Astrocyte of the spinal cord (primary cell): ENCODE measurements at regions not wholly inside any gene's neighbourhood (a gene's known extent, or its start where the extent isn't known, plus 50 kb on each side); places are given as distances from the start of the nearest gene placed in this dataset.

Experiments used
- DNase-seq: peaks from one replicate; pipeline ENCODE4 v3.0.0; 2011; ENCODE audit warnings: low read depth, low spot score
- H3K4me3 ChIP-seq: 2 replicates; pipeline ENCODE4 v1.5.1; 2011; ENCODE audit warnings: low read depth, mild to moderate bottlenecking, low read length, moderate library complexity
- CTCF ChIP-seq: IDR thresholded peaks from 2 replicates; pipeline ENCODE4 v1.5.1; 2012; ENCODE audit warnings: low read depth, mild to moderate bottlenecking, low read length, inconsistent platforms
- in situ Hi-C: cut with HindIII; loops from 2 replicates; pipeline ENCODE4 v1.10.0; 2017; ENCODE audit warnings: low sequenced_read_pairs

- in situ Hi-C loops = no loop called here
- DNase-seq = no peak
- TF ChIP-seq CTCF = no peak
- no peak overlapping the region for H3K4me3 ChIP-seq
Measured at GRCh38 chr4:62133101-62133897, 933.2 kb downstream of the ADGRL3 start.

- H3K4me3 ChIP-seq = no peak overlapping the region
- DNase-seq = no peak
- TF ChIP-seq CTCF = no peak
- in situ Hi-C loops = no loop called here
Measured at GRCh38 chr4:62131049-62131448, 930.9 kb downstream of the ADGRL3 start.

- TF ChIP-seq CTCF = no peak
- no peak for DNase-seq
- in situ Hi-C loops = no loop called here
- no peak overlapping the region for H3K4me3 ChIP-seq
Measured at GRCh38 chr4:62130637-62131036, 930.5 kb downstream of the ADGRL3 start.

GRCh38 chr4:62130230-62130629 lies 930.1 kb downstream of the ADGRL3 start:
- in situ Hi-C loops = no loop called here
- H3K4me3 ChIP-seq = no peak overlapping the region
- no peak for DNase-seq
- no peak for TF ChIP-seq CTCF
